K562 (cell line): ENCODE measurements at regions not wholly inside any gene's neighbourhood (a gene's known extent, or its start where the extent isn't known, plus 50 kb on each side); places are given as distances from the start of the nearest gene placed in this dataset.

ENCODE experiments used
- ATAC-seq: fragments of 200-7000 bp; cut with Tn5 transposase; 3 replicates; pipeline ENCODE4 v1.9.1; 2020; ENCODE audit warnings: moderate library complexity
- BruUV-seq: library from RNA; stranded (reverse); fragments of 400-500 nt; replicated peaks from 2 replicates; lab custom pipeline; 2021; lab: Mats Ljungman, UMichigan
- CTCF ChIA-PET: fragments of 300-600 bp; formaldehyde crosslinking; extraction: SDS; loops from one replicate; lab custom pipeline; 2021; ENCODE audit warnings: low intra/inter-chr PET ratio; lab: Yijun Ruan, JAX
- POLR2A ChIA-PET: fragments of 300-600, 350-650 bp; sonication (Branson Sonifier 250); formaldehyde crosslinking; extraction: SDS; loops from one replicate; lab custom pipeline; 2021; ENCODE audit warnings: antibody characterized with exemption, inconsistent platforms; lab: Yijun Ruan, JAX
- DNase-seq, 4 experiments: peaks; one replicate each; pipeline versions ENCODE4 v3.0.0 to v3.0.0-alpha.2; 2011 to 2018; ENCODE audit warnings: low spot score in 3 of 4, mixed read lengths in 3 of 4; ENCODE audit errors: extremely low read depth in 1 of 4
- FAIRE-seq: peaks from 2 replicates; lab custom pipeline; 2011; peaks lifted over from hg19 to GRCh38; lab: Jason Lieb, UNC
- H2AFZ ChIP-seq: 2 replicates; pipeline ENCODE4 v1.6.0; 2011; ENCODE audit warnings: low read depth, low read length, control low read depth, inconsistent platforms
- H3K27ac ChIP-seq: fragments of 200-600 bp; 3 replicates; pipeline ENCODE4 v1.8.0; 2011; ENCODE audit warnings: low read depth, mild to moderate bottlenecking, control low read depth, inconsistent platforms, low read length, moderate library complexity, mixed read lengths; ENCODE audit errors: extremely low read depth
- H3K27me3 ChIP-seq, 2 experiments: fragments of 300-600 bp in 1 of 2; 2 replicates in 1 of 2; 3 replicates in 1 of 2; pipeline versions ENCODE4 v1.6.0 to v1.8.0; 2011; ENCODE audit warnings: inconsistent platforms in 2 of 2, low read length in 2 of 2, mild to moderate bottlenecking in 1 of 2, mixed read lengths in 1 of 2, moderate library complexity in 1 of 2; ENCODE audit not compliant: control insufficient read depth in 2 of 2, insufficient read depth in 2 of 2
- H3K36me3 ChIP-seq: fragments of 300-600 bp; 3 replicates; pipeline ENCODE4 v1.8.0; 2011; ENCODE audit warnings: mild to moderate bottlenecking, low read length, inconsistent platforms; ENCODE audit not compliant: control insufficient read depth, insufficient read depth
- H3K4me1 ChIP-seq, 2 experiments: fragments of 200-600 bp in 1 of 2; replicated peaks in 1 of 2; 2 replicates in 1 of 2; 3 replicates in 1 of 2; pipeline versions ENCODE4 v1.5.1 to v1.8.0; 2011; ENCODE audit warnings: inconsistent platforms in 2 of 2, low read length in 2 of 2, mild to moderate bottlenecking in 1 of 2, mixed read lengths in 1 of 2, moderate library complexity in 1 of 2; ENCODE audit not compliant: control insufficient read depth in 2 of 2, insufficient read depth in 2 of 2
- H3K4me2 ChIP-seq: 2 replicates; pipeline ENCODE4 v1.6.1; 2011; ENCODE audit warnings: low read length, control low read depth, inconsistent platforms, mixed read lengths; ENCODE audit not compliant: insufficient read depth
- H3K4me3 ChIP-seq: fragments of 200-600 bp; sonication (generic), shearing (Covaris generic); 2 replicates; pipeline ENCODE4 v1.5.1; 2016; ENCODE audit warnings: control low read depth, inconsistent platforms
- H3K79me2 ChIP-seq: fragments of 200-600 bp; 3 replicates; pipeline ENCODE4 v1.8.0; 2011; ENCODE audit warnings: low read length, inconsistent platforms; ENCODE audit not compliant: control insufficient read depth, insufficient read depth
- H3K9ac ChIP-seq, 2 experiments: 2 replicates each; pipeline versions ENCODE4 v1.6.0 to v1.6.1; 2011; ENCODE audit warnings: low read depth in 2 of 2, low read length in 2 of 2, control low read depth in 1 of 2, inconsistent platforms in 1 of 2, mild to moderate bottlenecking in 1 of 2, mixed read lengths in 1 of 2; ENCODE audit not compliant: insufficient read depth in 1 of 2
- H3K9me1 ChIP-seq: one replicate; pipeline ENCODE4 v1.6.0; 2011; ENCODE audit warnings: inconsistent platforms, mild to moderate bottlenecking, low read length, moderate library complexity; ENCODE audit not compliant: control insufficient read depth, insufficient read depth
- H3K9me3 ChIP-seq: replicated peaks from 2 replicates; pipeline ENCODE4 v1.5.1; 2011; ENCODE audit warnings: low read depth, low read length, inconsistent platforms; ENCODE audit not compliant: control insufficient read depth, insufficient read depth
- H4K20me1 ChIP-seq: replicated peaks from 2 replicates; pipeline ENCODE4 v1.6.1; 2011; ENCODE audit warnings: low read length, inconsistent platforms, mixed read lengths; ENCODE audit not compliant: control insufficient read depth, insufficient read depth
- E2F4 ChIP-seq: sonication (generic); formaldehyde crosslinking; IDR thresholded peaks from 2 replicates; pipeline ENCODE4 v1.8.0; 2022; ENCODE audit warnings: mild to moderate bottlenecking, low read depth, missing genetic modification reagents
- EGR1 ChIP-seq: fragments of 450-650 bp; conservative IDR thresholded peaks from 2 replicates; pipeline ENCODE4 v1.6.1; 2017; ENCODE audit warnings: mild to moderate bottlenecking
- EHMT2 ChIP-seq: fragments of 450-650 bp; IDR thresholded peaks from 2 replicates; pipeline ENCODE4 v1.6.1; 2018; ENCODE audit warnings: antibody characterized with exemption
- ELF4 ChIP-seq: fragments of 450-650 bp; formaldehyde crosslinking; IDR thresholded peaks from 2 replicates; pipeline ENCODE4 v1.4.0; 2022; ENCODE audit warnings: missing genetic modification characterization
- PRMT5 ChIP-seq: sonication (generic); formaldehyde crosslinking; IDR thresholded peaks from 2 replicates; pipeline ENCODE4 v1.5.0; 2020; ENCODE audit warnings: missing genetic modification reagents
- TSC22D4 ChIP-seq: fragments of 450-650 bp; IDR thresholded peaks from 2 replicates; pipeline ENCODE4 v1.6.1; 2016; ENCODE audit warnings: missing genetic modification characterization, missing biosample characterization, control low read depth
- U2AF2 ChIP-seq: fragments of 200-400 bp; formaldehyde crosslinking; optimal IDR thresholded peaks from 2 replicates; pipeline ENCODE3; 2017; ENCODE audit warnings: low read depth, mild to moderate bottlenecking, low read length
- VEZF1 ChIP-seq: fragments of 200-800 bp; sonication (Bioruptor generic); IDR thresholded peaks from 2 replicates; pipeline ENCODE4 v1.6.1; 2017; ENCODE audit warnings: missing genetic modification characterization, missing compliant biosample characterization
- XRCC4 ChIP-seq: IDR thresholded peaks from one replicate; pipeline ENCODE4 v1.6.1; 2011; ENCODE audit not compliant: insufficient read depth, insufficient read length; ENCODE audit errors: extremely low read depth
- ZEB2 ChIP-seq: fragments of 450-650 bp; IDR thresholded peaks from 2 replicates; pipeline ENCODE4 v1.6.1; 2016
- ZNF76 ChIP-seq: fragments of 250-450 bp; sonication (Bioruptor Pico); IDR thresholded peaks from 2 replicates; pipeline ENCODE4 v1.4.0; 2020; ENCODE audit warnings: mild to moderate bottlenecking, moderate library complexity, borderline replicate concordance
- WGBS: fragments of 100-300 bp; shearing (Covaris generic); methylation state at CpG from one replicate; pipeline ENCODE4 v1.1.6; 2016; ENCODE audit warnings: low coverage, mixed read lengths; ENCODE audit not compliant: insufficient coverage; ENCODE audit errors: missing lambda C conversion rate; 5-methylcytosine and 5-hydroxymethylcytosine counted together
- in situ Hi-C: fragments of 300-500 bp; cut with MboI; formaldehyde crosslinking; loops from 4 replicates; pipeline ENCODE4 v1.15.0; 2018; ENCODE audit warnings: inconsistent platforms, mixed read lengths
- intact Hi-C: fragments of 100-400 bp; cut with micrococcal nuclease; formaldehyde crosslinking; loops from 2 replicates; pipeline ENCODE4 v1.14.2; 2022

GRCh38 chr16:86771506-86772460 lies 193.4 kb downstream of the FOXL1 start:
- POLR2A ChIA-PET, result no interaction called here
- in situ Hi-C loops (no loop called here), intact Hi-C loops (no loop called here)
- BruUV-seq, result no TSS peak
- peaks cover 8 to 60% of the 10 kb centered on the region in 2 experiments; a peak in 2 of 5 replicates for H3K27me3 ChIP-seq
- DNase-seq (no peak), ATAC-seq (no peak), FAIRE-seq (no peak)
- H3K36me3 ChIP-seq, result no peaks in the 10 kb centered on the region
- no peak overlapping the region for H2AFZ ChIP-seq
- H4K20me1 ChIP-seq, result no peaks in the 10 kb centered on the region
- H3K4me2 ChIP-seq, result no peak overlapping the region
- no peaks in the 10 kb centered on the region for H3K79me2 ChIP-seq
- H3K9ac ChIP-seq, result no peak overlapping the region
- TF ChIP-seq ZEB2, result no peak
- no peak for TF ChIP-seq E2F4 (CRISPR knock-in tag)
- no peak for TF ChIP-seq U2AF2
- TF ChIP-seq XRCC4, result no peak
- no peak for TF ChIP-seq ELF4 (CRISPR knock-in tag)
- TF ChIP-seq TSC22D4 (tag), result no peak
- no peak for TF ChIP-seq ZNF76 (CRISPR knock-in tag)
- no peak for TF ChIP-seq EGR1
- TF ChIP-seq PRMT5, result no peak
- no peak for TF ChIP-seq EHMT2
- TF ChIP-seq VEZF1, result no peak
- no peaks in the 10 kb centered on the region for H3K9me1 ChIP-seq
- 2% methylated on average over 7 of the region's 8 CpGs for WGBS
- CTCF ChIA-PET, result no interaction called here
- H3K27ac ChIP-seq, result no peak overlapping the region
- H3K4me3 ChIP-seq, result no peak overlapping the region
- no peaks in the 10 kb centered on the region for H3K4me1 ChIP-seq
- H3K9me3 ChIP-seq, result no peaks in the 10 kb centered on the region
